Right atrium auricular region (tissue), 2 donors: ENCODE measurements at regions not wholly inside any gene's neighbourhood (a gene's known extent, or its start where the extent isn't known, plus 50 kb on each side); places are given as distances from the start of the nearest gene placed in this dataset.

Experiments
- DNase-seq: peaks from one replicate; pipeline ENCODE4 v3.0.0-alpha.2; 2019; ENCODE audit warnings: low spot score
- H3K27ac ChIP-seq, 2 donors: fragments of 200-600 bp; sonication (generic); 1 replicate in 1 of 2; 2 replicates in 1 of 2; pipeline ENCODE4 v1.5.1; 2016 to 2019
- H3K27me3 ChIP-seq, 2 donors: fragments of 200-600 bp; sonication (generic); one replicate each; pipeline versions ENCODE4 v1.5.1 to v1.6.0; 2017 to 2019
- H3K36me3 ChIP-seq: fragments of 200-600 bp; sonication (generic); one replicate; pipeline ENCODE4 v1.5.1; 2016
- H3K4me1 ChIP-seq, 2 donors: fragments of 200-600 bp; sonication (generic); one replicate each; pipeline versions ENCODE4 v1.5.1 to v1.6.0; 2017 to 2019
- H3K4me3 ChIP-seq, 2 donors: fragments of 200-600 bp; sonication (generic); 1 replicate in 1 of 2; 2 replicates in 1 of 2; pipeline ENCODE4 v1.5.1; 2017 to 2019; ENCODE audit warnings: mild to moderate bottlenecking in 1 of 2, moderate library complexity in 1 of 2
- H3K9me3 ChIP-seq, 2 donors: fragments of 200-600 bp; sonication (generic); one replicate each; pipeline ENCODE4 v1.5.1; 2019
- TF ChIP-seq, protein P1 (sequence below), 2 donors: fragments of 200-600 bp; sonication (generic); IDR thresholded peaks; one replicate each; pipeline ENCODE4 v1.5.1; 2019; ENCODE audit warnings: antibody characterized with exemption in 2 of 2

DNA sequence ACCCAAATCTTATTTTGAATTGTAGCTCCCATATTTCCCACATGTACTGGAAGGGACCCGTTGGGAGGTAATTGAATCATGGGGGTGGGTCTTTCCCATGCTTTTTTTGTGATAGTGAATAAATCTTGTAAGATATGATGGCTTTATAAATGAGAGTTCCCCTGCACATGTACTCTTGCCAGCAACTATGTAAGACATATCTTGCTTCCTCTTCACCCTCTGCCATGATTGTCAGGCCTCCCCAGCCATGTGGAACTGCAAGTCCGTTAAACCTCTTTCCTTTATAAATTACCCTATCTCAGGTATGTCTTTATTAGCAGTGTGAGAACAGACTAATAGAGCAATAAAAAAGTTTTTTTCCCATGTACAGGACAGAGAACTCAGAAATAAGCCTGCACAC is 468.4 kb upstream of the SPHKAP start:
- Histone ChIP-seq H3K9me3 (no peaks in the 10 kb centered on the region), H3K4me3 (no peak overlapping the region), H3K27ac (peak overlapping the region in 1 of 2 donors; percentile 41), H3K4me1 (no peaks in the 10 kb centered on the region), H3K36me3 (no peaks in the 10 kb centered on the region), H3K27me3 (no peaks in the 10 kb centered on the region)
- TF ChIP-seq, protein P1, sequence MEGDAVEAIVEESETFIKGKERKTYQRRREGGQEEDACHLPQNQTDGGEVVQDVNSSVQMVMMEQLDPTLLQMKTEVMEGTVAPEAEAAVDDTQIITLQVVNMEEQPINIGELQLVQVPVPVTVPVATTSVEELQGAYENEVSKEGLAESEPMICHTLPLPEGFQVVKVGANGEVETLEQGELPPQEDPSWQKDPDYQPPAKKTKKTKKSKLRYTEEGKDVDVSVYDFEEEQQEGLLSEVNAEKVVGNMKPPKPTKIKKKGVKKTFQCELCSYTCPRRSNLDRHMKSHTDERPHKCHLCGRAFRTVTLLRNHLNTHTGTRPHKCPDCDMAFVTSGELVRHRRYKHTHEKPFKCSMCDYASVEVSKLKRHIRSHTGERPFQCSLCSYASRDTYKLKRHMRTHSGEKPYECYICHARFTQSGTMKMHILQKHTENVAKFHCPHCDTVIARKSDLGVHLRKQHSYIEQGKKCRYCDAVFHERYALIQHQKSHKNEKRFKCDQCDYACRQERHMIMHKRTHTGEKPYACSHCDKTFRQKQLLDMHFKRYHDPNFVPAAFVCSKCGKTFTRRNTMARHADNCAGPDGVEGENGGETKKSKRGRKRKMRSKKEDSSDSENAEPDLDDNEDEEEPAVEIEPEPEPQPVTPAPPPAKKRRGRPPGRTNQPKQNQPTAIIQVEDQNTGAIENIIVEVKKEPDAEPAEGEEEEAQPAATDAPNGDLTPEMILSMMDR (IDR thresholded peaks at IDR 0.05): no peak
- no peak for DNase-seq

DNA sequence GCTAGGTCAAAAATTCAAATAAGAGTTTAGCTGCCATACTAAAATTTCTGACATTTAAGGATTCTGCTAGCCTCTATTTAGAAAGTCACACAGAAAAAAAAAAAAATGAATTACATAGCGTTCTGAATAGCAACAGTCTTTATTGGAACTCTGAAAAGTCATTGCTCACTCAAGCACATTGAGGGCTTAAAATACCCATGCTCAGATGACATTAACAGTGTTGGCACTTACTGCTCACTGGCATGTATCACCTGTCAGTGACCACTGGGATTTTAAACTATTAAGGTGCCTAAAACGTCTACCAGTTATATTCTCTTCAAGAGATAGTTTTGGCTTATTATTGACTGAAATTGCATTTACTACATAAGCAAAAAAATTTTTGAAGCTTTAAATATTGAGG is 468.0 kb upstream of the SPHKAP start:
- no peaks in the 10 kb centered on the region for H3K4me1 ChIP-seq
- no peaks in the 10 kb centered on the region for H3K9me3 ChIP-seq
- no peak for DNase-seq
- H3K36me3 ChIP-seq: no peaks in the 10 kb centered on the region
- no peak overlapping the region for H3K4me3 ChIP-seq
- H3K27ac ChIP-seq: peak overlapping the region in 1 of 2 donors; percentile 41
- TF ChIP-seq, protein P1 (IDR thresholded peaks at IDR 0.05): no peak
- H3K27me3 ChIP-seq: no peaks in the 10 kb centered on the region

DNA sequence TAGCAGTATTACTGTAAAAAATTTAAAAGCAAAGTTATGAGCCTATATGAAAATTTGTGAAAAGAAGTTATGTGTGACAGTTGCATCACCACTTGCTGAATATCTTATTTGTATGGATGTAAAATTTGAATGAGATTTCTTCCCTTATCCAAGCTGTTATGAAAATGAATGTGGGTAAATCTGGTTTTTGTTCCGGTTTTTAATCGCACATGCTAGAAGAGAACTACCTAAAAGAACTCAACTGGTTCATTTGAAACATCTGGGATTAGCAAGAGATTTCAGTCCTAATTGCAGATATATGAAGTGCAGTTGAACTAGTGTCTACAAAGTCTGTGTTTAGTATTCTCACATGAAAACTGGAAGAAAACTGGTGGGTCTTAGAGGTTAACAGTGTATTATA is 467.1 kb upstream of the SPHKAP start:
- Histone ChIP-seq H3K27me3 (no peaks in the 10 kb centered on the region), H3K27ac (no peak overlapping the region), H3K36me3 (no peaks in the 10 kb centered on the region), H3K9me3 (no peaks in the 10 kb centered on the region), H3K4me1 (peaks cover 0 to 4% of the 10 kb centered on the region in 2 donors), H3K4me3 (no peak overlapping the region)
- TF ChIP-seq, protein P1 (IDR thresholded peaks at IDR 0.05): no peak
- no peak for DNase-seq

DNA sequence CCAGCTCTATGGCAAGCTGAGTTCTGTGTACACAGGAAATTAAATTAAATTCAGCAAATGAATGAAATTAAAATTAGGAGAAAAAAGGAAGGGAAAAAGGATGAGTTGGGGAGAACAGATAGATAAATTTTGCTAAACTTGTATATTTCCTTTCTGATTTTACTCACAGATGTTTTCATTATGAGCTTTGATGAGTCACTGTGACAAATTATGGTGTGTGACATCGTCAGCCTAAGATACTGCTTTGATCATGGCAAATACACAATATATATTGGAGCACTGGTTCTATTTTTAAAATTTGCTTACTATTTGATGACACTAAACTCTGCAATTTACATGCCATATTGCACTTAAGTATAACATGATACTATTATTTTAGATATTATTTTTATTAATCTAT is 464.6 kb upstream of the SPHKAP start:
- TF ChIP-seq, protein P1 (IDR thresholded peaks at IDR 0.05): no peak
- Histone ChIP-seq H3K9me3 (no peaks in the 10 kb centered on the region), H3K36me3 (no peaks in the 10 kb centered on the region), H3K4me1 (peaks cover 0 to 4% of the 10 kb centered on the region in 2 donors), H3K4me3 (no peak overlapping the region), H3K27ac (no peak overlapping the region), H3K27me3 (no peaks in the 10 kb centered on the region)
- no peak for DNase-seq

DNA sequence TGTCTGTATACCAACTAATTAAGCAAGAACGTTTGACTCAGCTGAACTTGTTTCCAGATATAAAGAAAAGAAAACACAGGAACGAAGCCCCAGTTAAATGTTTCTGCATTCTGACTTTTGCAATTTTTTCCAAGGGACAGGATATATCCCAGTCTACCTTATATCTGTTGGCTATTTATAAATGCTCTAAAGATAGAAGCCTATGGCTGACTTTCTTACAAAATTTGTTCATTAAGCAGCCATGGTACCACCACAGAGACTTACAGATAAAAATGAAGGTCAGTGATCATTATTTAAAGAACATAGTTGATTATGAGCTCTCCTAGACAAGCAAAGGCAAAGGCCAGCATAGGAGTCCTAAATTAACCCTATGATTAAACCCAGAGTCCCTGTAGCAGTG is 462.7 kb upstream of the SPHKAP start:
- H3K36me3 ChIP-seq: no peaks in the 10 kb centered on the region
- no peak overlapping the region for H3K27ac ChIP-seq
- no peak overlapping the region for H3K4me3 ChIP-seq
- H3K4me1 ChIP-seq: peaks cover 0 to 4% of the 10 kb centered on the region in 2 donors
- TF ChIP-seq, protein P1 (IDR thresholded peaks at IDR 0.05): no peak
- no peaks in the 10 kb centered on the region for H3K27me3 ChIP-seq
- H3K9me3 ChIP-seq: no peaks in the 10 kb centered on the region
- DNase-seq: no peak

DNA sequence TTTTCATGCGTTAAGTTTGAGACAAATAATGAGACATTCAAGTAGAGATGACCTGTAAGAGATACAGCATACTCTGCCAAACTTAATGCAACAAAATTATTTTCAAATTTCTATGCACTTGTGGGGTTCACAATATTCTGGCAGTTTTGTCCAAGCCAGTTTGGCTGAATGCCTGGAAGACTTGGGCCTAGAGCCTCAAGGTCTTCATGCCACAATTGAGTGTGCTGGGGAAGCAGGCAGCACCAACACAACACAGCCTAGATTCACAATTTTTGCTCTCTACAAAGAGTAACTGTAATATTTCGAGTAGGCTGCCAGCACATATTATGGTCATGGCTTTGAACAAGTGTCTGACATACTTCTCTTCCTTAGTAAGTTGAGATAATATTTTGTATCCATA is 461.4 kb upstream of the SPHKAP start:
- Histone ChIP-seq H3K4me1 (peaks cover 0 to 4% of the 10 kb centered on the region in 2 donors), H3K27ac (no peak overlapping the region), H3K36me3 (no peaks in the 10 kb centered on the region), H3K27me3 (no peaks in the 10 kb centered on the region), H3K9me3 (no peaks in the 10 kb centered on the region), H3K4me3 (no peak overlapping the region)
- no peak for DNase-seq
- TF ChIP-seq, protein P1 (IDR thresholded peaks at IDR 0.05): no peak
